Upper lobe of right lung (tissue), 1 donor: ENCODE measurements at regions not wholly inside any gene's neighbourhood (a gene's known extent, or its start where the extent isn't known, plus 50 kb on each side); places are given as distances from the start of the nearest gene placed in this dataset.
"Not testable (repeated sequence)": the region's sequence is repeated elsewhere in the genome, so short reads cannot be mapped to it uniquely, and the experiment has no call there.

Experiments
- ATAC-seq: fragments of 200-7000 bp; cut with Tn5 transposase; one replicate; pipeline ENCODE4 v1.9.1; 2020; ENCODE audit warnings: mild to moderate bottlenecking, moderate library complexity
- DNase-seq: peaks from one replicate; pipeline ENCODE4 v3.0.0-alpha.2; 2020
- H3K27ac ChIP-seq: fragments of 200-600 bp; one replicate; pipeline ENCODE4 v1.8.0; 2022
- H3K27me3 ChIP-seq: fragments of 200-600 bp; one replicate; pipeline ENCODE4 v1.8.0; 2022; ENCODE audit warnings: mild to moderate bottlenecking
- H3K36me3 ChIP-seq: fragments of 200-600 bp; one replicate; pipeline ENCODE4 v1.8.0; 2022
- H3K4me1 ChIP-seq: fragments of 200-600 bp; one replicate; pipeline ENCODE4 v1.8.0; 2022
- H3K4me3 ChIP-seq: fragments of 200-600 bp; one replicate; pipeline ENCODE4 v1.8.0; 2022; ENCODE audit warnings: mild to moderate bottlenecking
- H3K9me3 ChIP-seq: fragments of 200-600 bp; one replicate; pipeline ENCODE4 v1.8.0; 2022
- intact Hi-C: fragments of 100-400 bp; cut with DNase I; formaldehyde crosslinking; loops from one replicate; pipeline ENCODE4 v1.11.0; 2022
- TF ChIP-seq, protein P1 (sequence below): fragments of 200-600 bp; IDR thresholded peaks from one replicate; pipeline ENCODE4 v1.8.0; 2022; ENCODE audit warnings: antibody characterized with exemption
- donor health status: DM: no; HTN: yes; CAD: no; lungs with severe emphysema.

- no peaks in the 10 kb centered on the region for H3K27me3 ChIP-seq
- H3K4me1 ChIP-seq: no peaks in the 10 kb centered on the region
- ATAC-seq (no peak), DNase-seq (no peak)
- no peak overlapping the region for H3K4me3 ChIP-seq
- no peaks in the 10 kb centered on the region for H3K9me3 ChIP-seq
- no peak overlapping the region for H3K27ac ChIP-seq
- TF ChIP-seq, protein P1, sequence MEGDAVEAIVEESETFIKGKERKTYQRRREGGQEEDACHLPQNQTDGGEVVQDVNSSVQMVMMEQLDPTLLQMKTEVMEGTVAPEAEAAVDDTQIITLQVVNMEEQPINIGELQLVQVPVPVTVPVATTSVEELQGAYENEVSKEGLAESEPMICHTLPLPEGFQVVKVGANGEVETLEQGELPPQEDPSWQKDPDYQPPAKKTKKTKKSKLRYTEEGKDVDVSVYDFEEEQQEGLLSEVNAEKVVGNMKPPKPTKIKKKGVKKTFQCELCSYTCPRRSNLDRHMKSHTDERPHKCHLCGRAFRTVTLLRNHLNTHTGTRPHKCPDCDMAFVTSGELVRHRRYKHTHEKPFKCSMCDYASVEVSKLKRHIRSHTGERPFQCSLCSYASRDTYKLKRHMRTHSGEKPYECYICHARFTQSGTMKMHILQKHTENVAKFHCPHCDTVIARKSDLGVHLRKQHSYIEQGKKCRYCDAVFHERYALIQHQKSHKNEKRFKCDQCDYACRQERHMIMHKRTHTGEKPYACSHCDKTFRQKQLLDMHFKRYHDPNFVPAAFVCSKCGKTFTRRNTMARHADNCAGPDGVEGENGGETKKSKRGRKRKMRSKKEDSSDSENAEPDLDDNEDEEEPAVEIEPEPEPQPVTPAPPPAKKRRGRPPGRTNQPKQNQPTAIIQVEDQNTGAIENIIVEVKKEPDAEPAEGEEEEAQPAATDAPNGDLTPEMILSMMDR: no peak
- no peaks in the 10 kb centered on the region for H3K36me3 ChIP-seq
- intact Hi-C loops: no loop called here
Observed at GRCh38 chr14:97166497-97166896, 369.3 kb downstream of the VRK1 start.

- H3K4me3 ChIP-seq, ATAC-seq, intact Hi-C loops, H3K9me3 ChIP-seq, H3K4me1 ChIP-seq, H3K27me3 ChIP-seq, H3K27ac ChIP-seq, H3K36me3 ChIP-seq, DNase-seq: not testable (repeated sequence)
Observed at GRCh38 chr14:97167577-97167976, 370.4 kb downstream of the VRK1 start.

GRCh38 chr14:97172644-97173043 lies 375.5 kb downstream of the VRK1 start:
- TF ChIP-seq, protein P1: no peak
- Histone ChIP-seq H3K27ac (no peak overlapping the region), H3K27me3 (no peaks in the 10 kb centered on the region), H3K4me3 (no peak overlapping the region), H3K36me3 (no peaks in the 10 kb centered on the region), H3K9me3 (no peaks in the 10 kb centered on the region), H3K4me1 (no peaks in the 10 kb centered on the region)
- intact Hi-C loops: no loop called here
- no peak for DNase-seq
- ATAC-seq: no peak

DNA sequence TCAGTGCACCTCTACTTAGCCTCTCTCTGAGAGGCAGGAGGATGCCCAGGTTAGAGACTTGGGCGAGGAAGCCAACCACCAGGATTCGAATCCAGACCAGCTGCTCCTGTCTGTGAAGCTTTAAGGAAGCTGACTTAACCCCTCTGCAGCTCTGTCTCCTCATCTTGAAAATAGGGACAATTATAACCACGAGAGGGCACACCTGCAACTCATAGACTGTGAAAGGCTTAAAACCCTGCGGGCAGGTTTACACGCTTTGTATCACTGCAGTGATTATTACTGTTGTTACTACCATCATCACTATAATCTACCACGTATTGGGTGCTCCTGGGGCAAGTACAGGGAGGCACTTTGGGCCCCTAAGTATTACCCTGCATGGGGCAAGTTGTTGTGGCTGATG lies 379.8 kb downstream of the VRK1 start:
- Histone ChIP-seq H3K4me1 (no peaks in the 10 kb centered on the region), H3K27ac (no peak overlapping the region), H3K4me3 (no peak overlapping the region), H3K9me3 (no peaks in the 10 kb centered on the region), H3K36me3 (no peaks in the 10 kb centered on the region), H3K27me3 (no peaks in the 10 kb centered on the region)
- ATAC-seq (no peak), DNase-seq (no peak)
- intact Hi-C loops: no loop called here
- TF ChIP-seq, protein P1: peak; percentile 11

- intact Hi-C loops: no loop called here
- no peak for DNase-seq
- Histone ChIP-seq H3K4me3 (no peak overlapping the region), H3K27ac (no peak overlapping the region), H3K9me3 (no peaks in the 10 kb centered on the region), H3K27me3 (no peaks in the 10 kb centered on the region), H3K36me3 (no peaks in the 10 kb centered on the region), H3K4me1 (no peaks in the 10 kb centered on the region)
- ATAC-seq: no peak
- TF ChIP-seq, protein P1: no peak
Observed at GRCh38 chr14:97177635-97178034, 380.5 kb downstream of the VRK1 start.

DNA sequence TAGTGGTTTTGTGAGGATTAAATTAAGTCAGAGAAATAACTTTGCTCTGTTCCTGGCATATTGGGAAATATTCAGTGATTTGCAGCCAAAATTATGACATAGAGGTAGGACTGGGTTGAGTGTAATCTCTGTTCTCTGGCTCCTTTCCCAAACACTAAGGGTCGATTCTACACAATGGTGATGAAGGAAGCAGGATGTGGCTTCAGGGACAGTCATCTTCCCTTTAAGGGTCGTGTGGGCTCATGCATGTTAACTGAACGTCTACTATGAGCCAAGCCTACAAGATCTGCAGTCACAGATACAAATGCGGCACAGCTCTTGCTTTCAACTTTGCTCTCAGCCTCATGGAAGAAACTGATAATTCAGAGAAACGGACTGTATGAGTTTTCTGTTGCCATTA lies 381.6 kb downstream of the VRK1 start:
- DNase-seq (no peak), ATAC-seq (no peak)
- H3K9me3 ChIP-seq: no peaks in the 10 kb centered on the region
- no peak overlapping the region for H3K27ac ChIP-seq
- no peaks in the 10 kb centered on the region for H3K36me3 ChIP-seq
- H3K4me1 ChIP-seq: no peaks in the 10 kb centered on the region
- H3K27me3 ChIP-seq: no peaks in the 10 kb centered on the region
- intact Hi-C loops: no loop called here
- no peak overlapping the region for H3K4me3 ChIP-seq
- TF ChIP-seq, protein P1: no peak
